Endothelial cell (in vitro differentiated cells): ENCODE measurements at regions not wholly inside any gene's neighbourhood (a gene's known extent, or its start where the extent isn't known, plus 50 kb on each side); places are given as distances from the start of the nearest gene placed in this dataset.

Source experiments
- DNase-seq: peaks from one replicate; pipeline ENCODE4 v3.0.0; 2021; ENCODE audit warnings: low spot score
- H3K27ac Mint-ChIP-seq: one replicate; pipeline ENCODE4 v1.8.0; 2021; ENCODE audit warnings: mixed read lengths, inconsistent platforms; ENCODE audit not compliant: unreplicated experiment
- H3K27me3 Mint-ChIP-seq: one replicate; pipeline ENCODE4 v1.8.0; 2021; ENCODE audit warnings: mild to moderate bottlenecking, moderate library complexity, mixed read lengths, inconsistent platforms; ENCODE audit not compliant: unreplicated experiment
- H3K36me3 Mint-ChIP-seq: one replicate; pipeline ENCODE4 v1.8.0; 2021; ENCODE audit warnings: mild to moderate bottlenecking, low read depth, mixed read lengths, inconsistent platforms; ENCODE audit not compliant: unreplicated experiment
- H3K4me1 Mint-ChIP-seq: one replicate; pipeline ENCODE4 v1.8.0; 2021; ENCODE audit warnings: mild to moderate bottlenecking, mixed read lengths, inconsistent platforms; ENCODE audit not compliant: unreplicated experiment
- H3K4me3 Mint-ChIP-seq: one replicate; pipeline ENCODE4 v1.8.0; 2021; ENCODE audit warnings: mild to moderate bottlenecking, mixed read lengths, inconsistent platforms; ENCODE audit not compliant: unreplicated experiment
- H3K9me3 Mint-ChIP-seq: one replicate; pipeline ENCODE4 v1.8.0; 2021; ENCODE audit warnings: mixed read lengths, inconsistent platforms; ENCODE audit not compliant: unreplicated experiment
- TF ChIP-seq, protein P1 (sequence below): fragments of 200-600 bp; sonication (generic); IDR thresholded peaks from one replicate; pipeline ENCODE4 v1.5.0; 2021; ENCODE audit warnings: antibody characterized with exemption; ENCODE audit not compliant: unreplicated experiment

DNA sequence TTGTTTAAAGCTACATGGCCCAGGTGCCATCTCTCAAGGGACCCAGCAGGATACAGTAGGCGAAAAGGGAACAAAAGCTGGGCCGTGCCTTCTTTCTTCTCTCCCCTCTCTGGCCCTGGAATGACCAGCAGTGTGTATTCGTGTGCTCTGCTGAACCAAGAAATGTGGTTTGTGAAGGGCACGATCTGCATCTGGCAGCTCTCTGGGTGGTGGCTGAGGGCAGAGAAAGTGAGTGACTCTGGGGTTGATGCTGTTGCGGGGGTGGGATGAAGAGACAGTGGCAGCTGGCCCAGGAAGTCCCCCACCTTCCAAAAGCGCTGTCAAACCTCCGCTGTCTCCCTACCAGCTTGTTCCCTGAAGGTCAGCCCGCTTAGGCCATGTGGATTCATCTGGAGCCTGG lies 88.3 kb downstream of the CLDN34 start:
- Mint-ChIP-seq H3K9me3 (no peaks in the 10 kb centered on the region), H3K27me3 (no peaks in the 10 kb centered on the region), H3K36me3 (peaks cover 3% of the 10 kb centered on the region), H3K27ac (no peak overlapping the region), H3K4me1 (peaks cover 19% of the 10 kb centered on the region), H3K4me3 (no peak overlapping the region)
- DNase-seq: no peak
- TF ChIP-seq, protein P1, sequence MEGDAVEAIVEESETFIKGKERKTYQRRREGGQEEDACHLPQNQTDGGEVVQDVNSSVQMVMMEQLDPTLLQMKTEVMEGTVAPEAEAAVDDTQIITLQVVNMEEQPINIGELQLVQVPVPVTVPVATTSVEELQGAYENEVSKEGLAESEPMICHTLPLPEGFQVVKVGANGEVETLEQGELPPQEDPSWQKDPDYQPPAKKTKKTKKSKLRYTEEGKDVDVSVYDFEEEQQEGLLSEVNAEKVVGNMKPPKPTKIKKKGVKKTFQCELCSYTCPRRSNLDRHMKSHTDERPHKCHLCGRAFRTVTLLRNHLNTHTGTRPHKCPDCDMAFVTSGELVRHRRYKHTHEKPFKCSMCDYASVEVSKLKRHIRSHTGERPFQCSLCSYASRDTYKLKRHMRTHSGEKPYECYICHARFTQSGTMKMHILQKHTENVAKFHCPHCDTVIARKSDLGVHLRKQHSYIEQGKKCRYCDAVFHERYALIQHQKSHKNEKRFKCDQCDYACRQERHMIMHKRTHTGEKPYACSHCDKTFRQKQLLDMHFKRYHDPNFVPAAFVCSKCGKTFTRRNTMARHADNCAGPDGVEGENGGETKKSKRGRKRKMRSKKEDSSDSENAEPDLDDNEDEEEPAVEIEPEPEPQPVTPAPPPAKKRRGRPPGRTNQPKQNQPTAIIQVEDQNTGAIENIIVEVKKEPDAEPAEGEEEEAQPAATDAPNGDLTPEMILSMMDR: no peak

DNA sequence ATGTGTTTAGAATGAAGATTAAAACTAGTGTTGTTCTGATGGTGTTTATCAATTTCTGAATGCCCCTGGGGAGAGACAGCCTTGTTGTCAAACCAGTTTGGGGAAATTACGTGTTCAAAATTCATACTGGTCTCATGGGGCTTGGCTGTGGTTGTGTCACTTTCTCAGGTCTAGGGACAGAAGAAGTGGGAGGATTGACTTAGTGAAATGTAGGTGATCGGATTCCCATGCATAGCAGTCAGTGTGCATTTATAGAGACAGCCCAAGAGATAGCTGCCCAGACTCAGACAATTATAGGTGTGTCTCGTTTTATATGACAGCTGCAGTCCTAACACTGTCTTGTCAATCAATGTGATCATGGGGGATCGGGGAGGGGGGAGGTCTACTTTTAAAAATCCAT lies 94.4 kb upstream of the CLCN4 start:
- Mint-ChIP-seq H3K4me1 (peaks cover 23% of the 10 kb centered on the region), H3K9me3 (no peaks in the 10 kb centered on the region), H3K27ac (no peak overlapping the region), H3K36me3 (peaks cover 15% of the 10 kb centered on the region), H3K27me3 (peaks cover 3% of the 10 kb centered on the region), H3K4me3 (no peak overlapping the region)
- TF ChIP-seq, protein P1: no peak
- DNase-seq: no peak

DNA sequence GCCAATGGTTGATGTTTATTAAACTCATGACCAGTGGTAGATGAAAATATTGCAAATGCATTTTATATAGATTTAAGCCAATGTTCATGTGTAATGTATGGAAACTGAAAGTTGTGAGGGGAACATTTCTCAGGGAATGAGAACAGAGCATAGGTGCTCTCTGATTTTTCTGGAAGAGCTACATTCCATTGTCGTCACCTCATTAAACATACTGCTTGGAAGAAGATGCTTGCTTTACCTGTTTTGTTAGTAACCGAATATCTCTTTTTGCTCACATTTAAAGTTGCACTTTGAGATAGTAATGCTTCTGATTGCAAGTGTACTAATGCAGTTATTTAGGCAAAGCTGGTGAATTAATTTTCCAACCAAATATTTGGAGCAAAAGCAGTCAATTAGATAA lies 93.8 kb upstream of the CLCN4 start:
- TF ChIP-seq, protein P1: no peak
- peaks cover 3% of the 10 kb centered on the region for H3K27me3 Mint-ChIP-seq
- no peak overlapping the region for H3K27ac Mint-ChIP-seq
- H3K9me3 Mint-ChIP-seq: no peaks in the 10 kb centered on the region
- no peak overlapping the region for H3K4me3 Mint-ChIP-seq
- peaks cover 19% of the 10 kb centered on the region for H3K36me3 Mint-ChIP-seq
- H3K4me1 Mint-ChIP-seq: peaks cover 23% of the 10 kb centered on the region
- no peak for DNase-seq

DNA sequence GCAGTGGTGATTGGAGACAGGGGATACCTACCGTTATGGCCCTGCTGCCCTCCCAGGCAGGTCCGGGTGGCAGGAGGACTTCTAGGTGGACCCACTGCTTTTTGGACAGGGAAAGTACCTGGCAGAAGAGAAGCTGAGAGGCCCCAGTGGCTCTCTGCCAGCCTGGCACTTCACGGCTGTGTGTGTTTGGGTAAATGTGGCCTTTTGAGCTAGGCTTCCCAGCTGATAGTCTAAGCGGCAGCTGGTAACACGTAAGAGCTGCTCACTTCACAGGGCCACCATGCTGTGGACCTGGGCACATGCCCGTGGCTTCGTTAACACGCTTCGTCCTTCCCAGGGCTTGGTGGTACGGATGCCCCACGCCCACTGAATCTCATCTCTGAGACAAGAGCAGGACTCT lies 92.0 kb upstream of the CLCN4 start:
- no peak overlapping the region for H3K27ac Mint-ChIP-seq
- no peaks in the 10 kb centered on the region for H3K9me3 Mint-ChIP-seq
- peaks cover 22% of the 10 kb centered on the region for H3K36me3 Mint-ChIP-seq
- peaks cover 21% of the 10 kb centered on the region for H3K4me1 Mint-ChIP-seq
- DNase-seq: no peak
- TF ChIP-seq, protein P1: no peak
- H3K27me3 Mint-ChIP-seq: peaks cover 3% of the 10 kb centered on the region
- no peak overlapping the region for H3K4me3 Mint-ChIP-seq

DNA sequence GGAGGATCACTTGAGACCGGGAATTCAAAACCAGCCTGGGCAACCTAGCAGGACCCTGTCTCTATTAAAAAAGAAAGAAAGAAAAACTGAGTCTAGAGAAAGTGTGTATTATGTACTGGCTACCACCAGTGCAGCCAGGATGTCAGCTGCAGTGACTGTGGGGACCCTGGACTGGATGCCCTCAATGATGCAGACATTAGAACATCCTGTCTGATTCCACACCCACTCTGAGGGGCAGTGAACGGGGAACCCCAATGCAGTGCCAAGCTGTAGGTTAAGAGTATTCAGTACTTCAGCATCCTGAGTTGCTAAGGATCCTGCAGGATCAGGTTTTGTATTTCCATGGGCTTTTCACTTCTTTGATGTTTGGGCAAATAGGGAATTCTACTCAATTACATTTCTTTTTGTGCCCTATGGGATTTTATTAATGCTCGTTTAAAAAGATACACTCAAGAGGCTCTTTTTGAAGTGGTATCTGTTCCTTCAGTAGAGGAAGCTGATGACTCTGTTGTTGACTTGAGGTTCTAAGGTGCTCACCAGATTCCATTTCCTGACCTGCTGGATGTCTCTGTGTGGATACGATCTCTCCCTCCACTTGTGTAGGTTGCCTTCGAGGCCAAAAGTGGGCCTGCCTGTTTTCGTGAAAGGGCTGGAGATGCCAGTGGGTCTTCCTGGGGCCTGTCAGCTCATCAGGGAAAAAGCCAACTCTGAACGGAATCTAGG lies 85.9 kb upstream of the CLCN4 start:
- DNase-seq: no peak
- TF ChIP-seq, protein P1: no peak
- peaks cover 8% of the 10 kb centered on the region for H3K4me1 Mint-ChIP-seq
- H3K4me3 Mint-ChIP-seq: no peak overlapping the region
- no peaks in the 10 kb centered on the region for H3K9me3 Mint-ChIP-seq
- peaks cover under 1% of the 10 kb centered on the region for H3K27me3 Mint-ChIP-seq
- H3K27ac Mint-ChIP-seq: no peak overlapping the region
- H3K36me3 Mint-ChIP-seq: peaks cover 16% of the 10 kb centered on the region
